H1 (cell line): ENCODE measurements at regions not wholly inside any gene's neighbourhood (a gene's known extent, or its start where the extent isn't known, plus 50 kb on each side); places are given as distances from the start of the nearest gene placed in this dataset.

Experiments used
- CTCF ChIA-PET: fragments of 300-600 bp; sonication (Branson Sonifier 250); formaldehyde crosslinking; loops from one replicate; lab custom pipeline; 2021; ENCODE audit not compliant: partially characterized antibody; lab: Charles Lee
- POLR2A ChIA-PET: fragments of 300-600 bp; sonication (Branson Sonifier 250); formaldehyde crosslinking; loops from one replicate; lab custom pipeline; 2021; ENCODE audit warnings: inconsistent platforms; ENCODE audit not compliant: partially characterized antibody; lab: Charles Lee
- DNase-seq, 2 experiments: peaks; one replicate each; pipeline versions ENCODE4 v3.0.0 to v3.0.0-alpha.2; 2010 to 2022; ENCODE audit warnings: low spot score in 2 of 2, low read depth in 1 of 2, mixed read lengths in 1 of 2
- FAIRE-seq: peaks from 2 replicates; lab custom pipeline; 2011; peaks lifted over from hg19 to GRCh38; lab: Jason Lieb, UNC
- H2AFZ ChIP-seq: 2 replicates; pipeline ENCODE4 v1.8.1; 2012; ENCODE audit warnings: low read length, inconsistent platforms
- H2AK5ac ChIP-seq: 2 replicates; pipeline ENCODE4 v1.6.1; 2013; ENCODE audit warnings: low read depth, low read length
- H2BK120ac ChIP-seq: replicated peaks from 2 replicates; pipeline ENCODE3; 2013; ENCODE audit warnings: low read depth, low read length, inconsistent platforms
- H2BK12ac ChIP-seq: 2 replicates; pipeline ENCODE4 v1.6.1; 2013; ENCODE audit warnings: low read depth, low read length
- H2BK15ac ChIP-seq: 2 replicates; pipeline ENCODE4 v1.6.1; 2013; ENCODE audit warnings: low read length
- H2BK20ac ChIP-seq: 2 replicates; pipeline ENCODE4 v1.6.1; 2013; ENCODE audit warnings: low read length
- H2BK5ac ChIP-seq: 2 replicates; pipeline ENCODE4 v1.6.1; 2013; ENCODE audit warnings: low read depth, low read length
- H3K14ac ChIP-seq: 2 replicates; pipeline ENCODE4 v1.6.1; 2013; ENCODE audit warnings: inconsistent platforms; ENCODE audit not compliant: insufficient read length
- H3K18ac ChIP-seq: 2 replicates; pipeline ENCODE4 v1.6.1; 2013; ENCODE audit warnings: low read length; ENCODE audit errors: extremely low read depth
- H3K23ac ChIP-seq: 2 replicates; pipeline ENCODE4 v1.6.1; 2013; ENCODE audit warnings: inconsistent platforms; ENCODE audit not compliant: insufficient read length
- H3K23me2 ChIP-seq: 2 replicates; pipeline ENCODE4 v1.6.1; 2013; ENCODE audit warnings: low read depth, low read length
- H3K27ac ChIP-seq: 2 replicates; pipeline ENCODE4 v1.6.1; 2011; ENCODE audit warnings: low read depth, low read length, inconsistent platforms
- H3K27me3 ChIP-seq, 4 experiments: replicated peaks in 1 of 4; 1 replicate in 1 of 4; 2 replicates in 3 of 4; pipeline versions ENCODE4 v1.6.1 to v1.8.1; 2011 to 2013; ENCODE audit warnings: low read length in 3 of 4, mild to moderate bottlenecking in 3 of 4, inconsistent platforms in 2 of 4, mixed read lengths in 2 of 4, moderate library complexity in 1 of 4; ENCODE audit not compliant: control insufficient read depth in 3 of 4, insufficient read depth in 3 of 4; ENCODE audit errors: extremely low read depth in 1 of 4
- H3K36me3 ChIP-seq, 4 experiments: 2 replicates each; pipeline versions ENCODE4 v1.6.1 to v1.8.1; 2011 to 2013; ENCODE audit warnings: mild to moderate bottlenecking in 4 of 4, low read length in 3 of 4, moderate library complexity in 2 of 4, control low read depth in 1 of 4, inconsistent platforms in 1 of 4; ENCODE audit not compliant: insufficient read depth in 4 of 4, control insufficient read depth in 2 of 4
- H3K4ac ChIP-seq: replicated peaks from 2 replicates; pipeline ENCODE3; 2013; ENCODE audit warnings: low read length, low read depth, mixed read lengths, inconsistent platforms; ENCODE audit not compliant: insufficient read length
- H3K4me1 ChIP-seq, 4 experiments: replicated peaks in 1 of 4; 1 replicate in 1 of 4; 2 replicates in 3 of 4; pipeline versions ENCODE4 v1.6.1 to v1.8.1; 2011 to 2013; ENCODE audit warnings: low read length in 3 of 4, inconsistent platforms in 2 of 4, mixed read lengths in 1 of 4; ENCODE audit not compliant: insufficient read depth in 4 of 4, control insufficient read depth in 3 of 4
- H3K4me2 ChIP-seq, 2 experiments: 2 replicates each; pipeline versions ENCODE4 v1.6.1 to v1.8.1; 2011 to 2013; ENCODE audit warnings: low read depth in 2 of 2, low read length in 2 of 2, control low read depth in 1 of 2, inconsistent platforms in 1 of 2, mild to moderate bottlenecking in 1 of 2; ENCODE audit not compliant: insufficient read depth in 1 of 2
- H3K4me3 ChIP-seq, 4 experiments: fragments of 200-600, 300-600 bp in 1 of 4; sonication (generic), shearing (Covaris generic), sonication (Bioruptor Twin) in 1 of 4; 2 replicates each; pipeline versions ENCODE4 v1.5.1 to v1.8.1; 2011 to 2016; ENCODE audit warnings: low read length in 4 of 4, low read depth in 3 of 4, control low read depth in 2 of 4, inconsistent platforms in 2 of 4, mild to moderate bottlenecking in 2 of 4, mixed read lengths in 1 of 4, moderate library complexity in 1 of 4; ENCODE audit not compliant: insufficient read depth in 2 of 4; ENCODE audit errors: extremely low read depth in 1 of 4
- H3K56ac ChIP-seq: replicated peaks from 2 replicates; pipeline ENCODE3; 2013; ENCODE audit warnings: low read depth, mild to moderate bottlenecking, mixed read lengths, low read length, inconsistent platforms; ENCODE audit not compliant: insufficient read length
- H3K79me1 ChIP-seq: 2 replicates; pipeline ENCODE4 v1.6.1; 2013; ENCODE audit warnings: low read depth, low read length, control low read depth
- H3K79me2 ChIP-seq, 2 experiments: 2 replicates each; pipeline versions ENCODE4 v1.6.1 to v1.8.1; 2012 to 2013; ENCODE audit warnings: low read length in 2 of 2, mild to moderate bottlenecking in 2 of 2, inconsistent platforms in 1 of 2; ENCODE audit not compliant: insufficient read depth in 2 of 2, control insufficient read depth in 1 of 2
- H3K9ac ChIP-seq, 4 experiments: replicated peaks in 1 of 4; 1 replicate in 1 of 4; 2 replicates in 3 of 4; pipeline versions ENCODE4 v1.6.1 to v1.8.1; 2011 to 2013; ENCODE audit warnings: low read depth in 3 of 4, low read length in 3 of 4, control low read depth in 2 of 4, mild to moderate bottlenecking in 2 of 4, moderate library complexity in 2 of 4, inconsistent platforms in 1 of 4; ENCODE audit errors: extremely low read depth in 1 of 4
- H3K9me3 ChIP-seq, 2 experiments: 2 replicates each; pipeline versions ENCODE4 v1.6.1 to v1.8.1; 2012 to 2013; ENCODE audit warnings: mild to moderate bottlenecking in 2 of 2, moderate library complexity in 2 of 2, control low read depth in 1 of 2, inconsistent platforms in 1 of 2, low read depth in 1 of 2, low read length in 1 of 2, mixed read lengths in 1 of 2; ENCODE audit not compliant: insufficient read depth in 2 of 2
- H4K20me1 ChIP-seq, 2 experiments: replicated peaks in 1 of 2; 2 replicates each; pipeline versions ENCODE3 to v1.8.1; 2011 to 2013; ENCODE audit warnings: inconsistent platforms in 2 of 2, low read length in 2 of 2, mild to moderate bottlenecking in 1 of 2; ENCODE audit not compliant: insufficient read depth in 2 of 2, control insufficient read depth in 1 of 2
- H4K5ac ChIP-seq: 2 replicates; pipeline ENCODE4 v1.6.1; 2013; ENCODE audit warnings: low read length, low read depth, mixed read lengths, inconsistent platforms; ENCODE audit not compliant: insufficient read length
- H4K8ac ChIP-seq: 2 replicates; pipeline ENCODE4 v1.8.0; 2013; ENCODE audit warnings: mild to moderate bottlenecking, moderate library complexity, low read length, inconsistent platforms; ENCODE audit not compliant: insufficient read depth; ENCODE audit errors: extremely low read depth
- H4K91ac ChIP-seq: replicated peaks from 2 replicates; pipeline ENCODE3; 2013; ENCODE audit warnings: low read length, mixed read lengths, inconsistent platforms; ENCODE audit not compliant: insufficient read length
- ASH2L ChIP-seq: fragments of 200-600, 300-600 bp; sonication (generic); IDR thresholded peaks from one replicate; pipeline ENCODE4 v1.7.1; 2017; ENCODE audit warnings: low read length
- E2F6 ChIP-seq: IDR thresholded peaks from 2 replicates; pipeline ENCODE4 v1.6.1; 2012; ENCODE audit warnings: inconsistent platforms
- GABPA ChIP-seq: IDR thresholded peaks from 2 replicates; pipeline ENCODE4 v1.6.1; 2011; ENCODE audit warnings: mild to moderate bottlenecking, low read length, moderate library complexity, borderline replicate concordance; ENCODE audit not compliant: insufficient read depth
- JUN ChIP-seq: IDR thresholded peaks from 2 replicates; pipeline ENCODE4 v1.6.1; 2011; ENCODE audit warnings: low read depth, mild to moderate bottlenecking, improper control_type of control experiment, low read length
- KDM4A ChIP-seq: IDR thresholded peaks from one replicate; pipeline ENCODE4 v1.7.1; 2012; ENCODE audit warnings: low read depth, mild to moderate bottlenecking, moderate library complexity, low read length, inconsistent platforms; ENCODE audit not compliant: severe bottlenecking
- RAD21 ChIP-seq, 2 experiments: IDR thresholded peaks in 1 of 2; conservative IDR thresholded peaks in 1 of 2; 2 replicates each; pipeline ENCODE4 v1.6.1; 2011; ENCODE audit warnings: low read depth in 2 of 2, low read length in 2 of 2, improper control_type of control experiment in 1 of 2, inconsistent platforms in 1 of 2, mild to moderate bottlenecking in 1 of 2, moderate library complexity in 1 of 2
- SAP30 ChIP-seq: fragments of 300-600 bp; sonication (generic); IDR thresholded peaks from 2 replicates; pipeline ENCODE4 v1.7.1; 2012; ENCODE audit warnings: low read length, moderate library complexity, mild to moderate bottlenecking, inconsistent platforms; ENCODE audit not compliant: insufficient read depth, insufficient replicate concordance
- TAF7 ChIP-seq: optimal IDR thresholded peaks from 2 replicates; pipeline ENCODE3; 2011; ENCODE audit warnings: low read depth, mild to moderate bottlenecking, inconsistent platforms, low read length, moderate library complexity, borderline replicate concordance
- TCF12 ChIP-seq: IDR thresholded peaks from 2 replicates; pipeline ENCODE4 v1.6.1; 2011; ENCODE audit warnings: low read depth, mild to moderate bottlenecking, low read length
- ZNF274 ChIP-seq: IDR thresholded peaks from 2 replicates; pipeline ENCODE4 v1.7.0; 2012; ENCODE audit warnings: low read length, borderline replicate concordance; ENCODE audit errors: extremely low read depth
- WGBS, 2 experiments: shearing (Covaris generic) in 1 of 2; methylation state at CpG; one replicate each; pipeline versions ENCODE4 v1.1.6 to v1.1.7; 2013 to 2015; ENCODE audit warnings: low lambda C conversion rate in 2 of 2, mixed read lengths in 2 of 2, inconsistent platforms in 1 of 2, low coverage in 1 of 2, missing lambda C conversion rate in 1 of 2; ENCODE audit not compliant: insufficient replicate concordance in 2 of 2, insufficient coverage in 1 of 2, insufficient read length in 1 of 2; ENCODE audit errors: extremely low coverage in 1 of 2, missing lambda C conversion rate in 1 of 2; 5-methylcytosine and 5-hydroxymethylcytosine counted together

- H2BK20ac ChIP-seq, result no peak overlapping the region
- no peak overlapping the region for H4K8ac ChIP-seq
- H3K56ac ChIP-seq, result no peak overlapping the region
- no peak overlapping the region for H3K4me3 ChIP-seq
- TF ChIP-seq KDM4A (no peak), TCF12 (no peak), JUN (no peak), ZNF274 (no peak), E2F6 (no peak), ASH2L (no peak), RAD21 (IDR thresholded peaks at IDR 0.05 in 1 of 2, conservative IDR thresholded peaks at IDR 0.05 in 1 of 2; ENCODE audit: low read depth in 2 of 2, low read length in 2 of 2) (no peak), SAP30 (no peak), GABPA (no peak), TAF7 (no peak)
- H3K14ac ChIP-seq, result no peak overlapping the region
- H4K20me1 ChIP-seq, result no peaks in the 10 kb centered on the region
- H3K23me2 ChIP-seq, result no peaks in the 10 kb centered on the region
- WGBS, 2 experiments, result 84% methylated on average over 3 of the region's 3 CpGs; no CpG with 5 or more reads in 1 of the 2 experiments
- H2BK15ac ChIP-seq, result no peak overlapping the region
- CTCF ChIA-PET, result interaction anchor here (1.5 kb wide), 1 partner anchor 18 kb away, joined by 6 read pairs; no protein-coding TSS in a partner anchor
- no peak overlapping the region for H3K23ac ChIP-seq
- H3K18ac ChIP-seq, result no peak overlapping the region
- H4K91ac ChIP-seq, result no peak overlapping the region
- no peaks in the 10 kb centered on the region for H3K79me1 ChIP-seq
- no peak overlapping the region for H3K4me2 ChIP-seq
- H2AFZ ChIP-seq, result no peak overlapping the region
- no peak for DNase-seq
- H2AK5ac ChIP-seq, result no peak overlapping the region
- H3K9me3 ChIP-seq, result no peaks in the 10 kb centered on the region
- no peaks in the 10 kb centered on the region for H3K27me3 ChIP-seq
- H2BK5ac ChIP-seq, result no peak overlapping the region
- H3K4ac ChIP-seq, result no peak overlapping the region
- no peaks in the 10 kb centered on the region for H3K79me2 ChIP-seq
- H3K4me1 ChIP-seq, result no peaks in the 10 kb centered on the region
- H3K27ac ChIP-seq, result no peak overlapping the region
- H4K5ac ChIP-seq, result no peak overlapping the region
- POLR2A ChIA-PET, result no interaction called here
- no peak overlapping the region for H2BK12ac ChIP-seq
- H3K36me3 ChIP-seq, result no peaks in the 10 kb centered on the region
- H3K9ac ChIP-seq, result no peak overlapping the region
- H2BK120ac ChIP-seq, result no peak overlapping the region
- no peak for FAIRE-seq
Observed at GRCh38 chr6:112485120-112485826, 138.1 kb downstream of the RFPL4B start.
